ENCODE measurements at regions not wholly inside any gene's neighbourhood (a gene's known extent, or its start where the extent isn't known, plus 50 kb on each side); places are given as distances from the start of the nearest gene placed in this dataset.

DNA sequence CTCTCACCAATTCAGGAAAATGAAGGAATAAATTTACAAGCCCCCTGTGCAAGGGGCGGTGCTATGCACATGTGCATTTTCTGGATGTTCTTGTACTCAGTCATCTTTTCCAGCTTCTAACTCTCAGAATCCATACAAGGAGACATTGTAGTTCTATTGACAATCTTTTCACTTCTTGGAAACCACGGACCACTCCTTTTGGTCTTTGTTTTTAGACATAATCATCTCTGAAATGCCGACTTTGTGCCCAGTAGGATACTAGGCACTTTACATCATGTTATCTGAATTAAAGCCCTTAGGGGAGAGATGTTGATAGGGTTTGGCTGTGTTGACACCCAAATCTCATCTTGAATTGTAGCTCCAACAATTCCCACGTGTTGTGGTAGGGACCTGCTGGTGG, 322.6 kb upstream of the WWC1 start:
- Histone ChIP-seq H2AFZ (ENCODE audit: control insufficient read depth, low read length) (no peak overlapping the region), H3K27me3 (ENCODE audit: control insufficient read depth, extremely low read depth, insufficient read depth, low read length) (no peaks in the 10 kb centered on the region), H3K4me3 (ENCODE audit: control insufficient read depth in 2 of 3, extremely low read depth in 1 of 3, insufficient read depth in 2 of 3, low read depth in 1 of 3, low read length in 3 of 3) (no peak overlapping the region), H3K36me3 (ENCODE audit: control insufficient read depth in 2 of 2, extremely low read depth in 1 of 2, insufficient read depth in 2 of 2, low read length in 2 of 2) (peaks cover 13 to 14% of the 10 kb centered on the region in 2 experiments), H3K9me1 (ENCODE audit: control insufficient read depth, extremely low read depth, insufficient read depth, low read length) (peaks cover 4% of the 10 kb centered on the region), H3K79me2 (ENCODE audit: control insufficient read depth, insufficient read depth, low read length) (peaks cover 49% of the 10 kb centered on the region), H3K27ac (ENCODE audit: control insufficient read depth, insufficient read depth, low read length) (no peak overlapping the region), H3K9ac (ENCODE audit: control insufficient read depth, extremely low read depth, insufficient read depth, low read length) (no peak overlapping the region), H3K4me1 (ENCODE audit: control insufficient read depth, extremely low read depth, insufficient read depth, low read length) (no peaks in the 10 kb centered on the region), H3K9me3 (ENCODE audit: control insufficient read depth, low read depth, low read length) (no peaks in the 10 kb centered on the region), H4K20me1 (ENCODE audit: control insufficient read depth, extremely low read depth, insufficient read depth, low read length) (peaks cover 4% of the 10 kb centered on the region), H3K4me2 (ENCODE audit: control insufficient read depth, extremely low read depth, insufficient read depth, low read depth, low read length) (no peak overlapping the region)
- FAIRE-seq (peak; percentile 29), DNase-seq (ENCODE audit: low read depth, low spot score) (no peak)
- TF ChIP-seq, protein P1, sequence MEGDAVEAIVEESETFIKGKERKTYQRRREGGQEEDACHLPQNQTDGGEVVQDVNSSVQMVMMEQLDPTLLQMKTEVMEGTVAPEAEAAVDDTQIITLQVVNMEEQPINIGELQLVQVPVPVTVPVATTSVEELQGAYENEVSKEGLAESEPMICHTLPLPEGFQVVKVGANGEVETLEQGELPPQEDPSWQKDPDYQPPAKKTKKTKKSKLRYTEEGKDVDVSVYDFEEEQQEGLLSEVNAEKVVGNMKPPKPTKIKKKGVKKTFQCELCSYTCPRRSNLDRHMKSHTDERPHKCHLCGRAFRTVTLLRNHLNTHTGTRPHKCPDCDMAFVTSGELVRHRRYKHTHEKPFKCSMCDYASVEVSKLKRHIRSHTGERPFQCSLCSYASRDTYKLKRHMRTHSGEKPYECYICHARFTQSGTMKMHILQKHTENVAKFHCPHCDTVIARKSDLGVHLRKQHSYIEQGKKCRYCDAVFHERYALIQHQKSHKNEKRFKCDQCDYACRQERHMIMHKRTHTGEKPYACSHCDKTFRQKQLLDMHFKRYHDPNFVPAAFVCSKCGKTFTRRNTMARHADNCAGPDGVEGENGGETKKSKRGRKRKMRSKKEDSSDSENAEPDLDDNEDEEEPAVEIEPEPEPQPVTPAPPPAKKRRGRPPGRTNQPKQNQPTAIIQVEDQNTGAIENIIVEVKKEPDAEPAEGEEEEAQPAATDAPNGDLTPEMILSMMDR (optimal IDR thresholded peaks at IDR 0.05 in 1 of 3, IDR thresholded peaks at IDR 0.05 in 1 of 3, conservative IDR thresholded peaks at IDR 0.05 in 1 of 3; ENCODE audit: extremely low read depth in 1 of 3, insufficient read depth in 2 of 3, low read length in 3 of 3) = no peak
- no peak for TF ChIP-seq EZH2 (IDR thresholded peaks at IDR 0.05; ENCODE audit: low read length)
- dilution Hi-C loops (cut with MboI; ENCODE audit: extremely low pct_ligation_motif_present, low sequenced_read_pairs) = no loop called here

DNA sequence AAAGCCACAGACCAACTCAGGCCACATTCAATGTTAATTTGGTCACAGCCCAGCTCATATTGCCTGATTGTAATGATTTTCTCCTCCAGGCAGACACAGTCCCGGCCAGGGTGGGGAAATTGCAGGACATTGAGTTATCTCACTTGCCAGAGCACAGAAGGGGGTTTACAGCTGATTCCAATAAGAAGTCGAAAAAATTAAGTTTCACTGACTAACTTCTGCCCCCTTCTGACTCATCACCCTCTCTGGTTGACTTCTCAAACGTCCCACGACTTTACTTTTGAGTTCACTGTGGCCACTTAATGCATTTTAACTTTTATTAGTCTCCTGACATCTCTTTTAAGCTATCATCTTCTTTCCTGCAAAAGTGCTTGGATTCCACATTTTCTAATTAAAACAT, 321.4 kb upstream of the WWC1 start:
- TF ChIP-seq, protein P1 (optimal IDR thresholded peaks at IDR 0.05 in 1 of 3, IDR thresholded peaks at IDR 0.05 in 1 of 3, conservative IDR thresholded peaks at IDR 0.05 in 1 of 3; ENCODE audit: extremely low read depth in 1 of 3, insufficient read depth in 2 of 3, low read length in 3 of 3) = no peak
- no peak for TF ChIP-seq EZH2 (IDR thresholded peaks at IDR 0.05; ENCODE audit: low read length)
- no peak overlapping the region for H3K27ac ChIP-seq (ENCODE audit: control insufficient read depth, insufficient read depth, low read length)
- H4K20me1 ChIP-seq (ENCODE audit: control insufficient read depth, extremely low read depth, insufficient read depth, low read length) = peaks cover 4% of the 10 kb centered on the region
- H3K27me3 ChIP-seq (ENCODE audit: control insufficient read depth, extremely low read depth, insufficient read depth, low read length) = no peaks in the 10 kb centered on the region
- H3K36me3 ChIP-seq (ENCODE audit: control insufficient read depth in 2 of 2, extremely low read depth in 1 of 2, insufficient read depth in 2 of 2, low read length in 2 of 2) = peaks cover 8 to 14% of the 10 kb centered on the region in 2 experiments
- dilution Hi-C loops (cut with MboI; ENCODE audit: extremely low pct_ligation_motif_present, low sequenced_read_pairs) = no loop called here
- DNase-seq (ENCODE audit: low read depth, low spot score) (no peak), FAIRE-seq (peak; percentile 5)
- H3K4me1 ChIP-seq (ENCODE audit: control insufficient read depth, extremely low read depth, insufficient read depth, low read length) = peaks cover 5% of the 10 kb centered on the region
- H3K79me2 ChIP-seq (ENCODE audit: control insufficient read depth, insufficient read depth, low read length) = peaks cover 48% of the 10 kb centered on the region
- no peak overlapping the region for H3K4me2 ChIP-seq (ENCODE audit: control insufficient read depth, extremely low read depth, insufficient read depth, low read depth, low read length)
- H3K9ac ChIP-seq (ENCODE audit: control insufficient read depth, extremely low read depth, insufficient read depth, low read length) = no peak overlapping the region
- no peaks in the 10 kb centered on the region for H3K9me3 ChIP-seq (ENCODE audit: control insufficient read depth, low read depth, low read length)
- H3K4me3 ChIP-seq (ENCODE audit: control insufficient read depth in 2 of 3, extremely low read depth in 1 of 3, insufficient read depth in 2 of 3, low read depth in 1 of 3, low read length in 3 of 3) = no peak overlapping the region
- peaks cover 4% of the 10 kb centered on the region for H3K9me1 ChIP-seq (ENCODE audit: control insufficient read depth, extremely low read depth, insufficient read depth, low read length)
- H2AFZ ChIP-seq (ENCODE audit: control insufficient read depth, low read length) = no peak overlapping the region

All from keratinocyte (primary cell).